NOMO-1 (cell line): ENCODE measurements at regions not wholly inside any gene's neighbourhood (a gene's known extent, or its start where the extent isn't known, plus 50 kb on each side); places are given as distances from the start of the nearest gene placed in this dataset.
"Not testable (repeated sequence)": the region's sequence is repeated elsewhere in the genome, so short reads cannot be mapped to it uniquely, and the experiment has no call there.

Experiments
- DNase-seq, 2 experiments: peaks; one replicate each; lab custom pipeline; 2025; ENCODE audit not compliant: unreplicated experiment in 2 of 2; lab: John Stamatoyannopoulos, UW

DNA sequence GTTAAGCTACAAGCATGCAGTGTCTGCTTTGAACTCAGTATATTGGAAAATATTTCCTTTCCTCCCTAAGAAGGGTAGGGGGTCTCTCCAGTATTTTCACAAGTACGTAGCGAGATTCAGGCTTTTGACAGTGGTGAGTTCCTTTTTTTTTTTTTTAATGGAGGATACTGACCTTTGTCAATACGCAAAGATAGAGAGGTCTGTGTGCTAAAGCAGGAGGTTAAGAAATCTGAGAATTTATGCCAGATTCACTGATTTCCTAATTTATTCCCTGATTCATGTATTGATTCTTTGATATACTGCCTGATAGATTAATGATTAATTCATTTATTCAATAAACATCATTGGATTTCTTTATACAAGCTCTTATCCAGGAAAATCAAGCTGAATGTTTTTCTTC is 106.7 kb upstream of the CADM1 start:
- no peak for DNase-seq

GRCh38 chr11:115610234-115610633 is 106.0 kb upstream of the CADM1 start:
- DNase-seq: not testable (repeated sequence)

DNA sequence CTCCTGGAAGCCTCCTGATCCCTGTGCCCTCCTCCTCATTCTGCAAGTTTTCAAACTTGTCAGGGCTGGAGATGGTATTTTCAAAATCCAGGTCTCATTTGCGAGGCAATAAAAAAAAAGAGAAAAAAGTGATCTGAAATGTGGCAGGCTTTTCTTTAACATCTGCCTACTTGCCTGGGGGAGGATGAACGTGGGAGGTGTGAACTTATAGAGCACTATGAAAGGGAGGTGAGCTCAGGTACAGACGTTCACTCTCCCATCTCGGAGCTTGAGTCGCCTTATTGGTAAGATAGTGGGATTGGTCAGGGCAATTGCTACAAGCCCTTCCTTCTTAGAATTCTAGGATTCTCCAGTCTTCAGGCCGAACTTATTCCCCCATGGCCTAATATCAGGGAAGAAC is 104.8 kb upstream of the CADM1 start:
- no peak for DNase-seq

- DNase-seq: no peak
Measured at GRCh38 chr11:115607621-115608221, 103.5 kb upstream of the CADM1 start.

- DNase-seq: no peak
Measured at GRCh38 chr11:115606498-115607220, 102.4 kb upstream of the CADM1 start.

- no peak for DNase-seq
Measured at GRCh38 chr11:115605871-115606497, 101.8 kb upstream of the CADM1 start.

- not testable (repeated sequence) for DNase-seq
Measured at GRCh38 chr11:115605397-115605796, 101.2 kb upstream of the CADM1 start.

- DNase-seq: no peak
Measured at GRCh38 chr11:115599125-115599524, 94.9 kb upstream of the CADM1 start.

DNA sequence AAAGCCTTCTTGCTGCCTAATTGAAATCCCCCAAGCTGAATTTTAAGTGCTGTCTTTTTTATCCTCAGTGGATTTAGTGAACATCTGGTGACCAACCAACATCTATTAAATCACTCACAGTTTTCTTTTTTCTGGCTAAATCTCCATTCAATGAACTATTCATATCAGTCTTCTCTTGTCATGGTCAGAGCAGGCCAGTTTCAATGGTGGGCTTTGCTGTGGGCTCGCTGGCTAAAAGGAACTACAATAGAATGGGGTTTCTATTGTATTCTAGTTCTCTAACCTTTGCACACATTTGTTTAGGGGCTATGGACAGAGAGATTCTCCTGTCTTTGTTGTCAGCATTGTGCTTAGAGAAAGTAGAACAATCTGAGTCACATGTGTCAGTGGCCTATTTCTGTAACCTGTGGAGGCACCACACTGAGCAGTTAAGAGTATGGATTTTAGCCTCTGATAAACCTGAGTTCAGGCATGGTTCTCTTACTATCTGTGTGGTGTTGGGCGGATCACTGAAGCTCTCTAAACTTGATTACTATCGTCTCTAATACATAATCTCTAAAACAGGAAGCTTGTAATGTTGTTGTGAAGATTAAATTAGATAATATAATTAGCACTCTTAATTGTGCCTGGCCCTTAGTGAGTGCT is 94.2 kb upstream of the CADM1 start:
- no peak for DNase-seq

- no peak for DNase-seq
Measured at GRCh38 chr11:115591380-115591779, 87.2 kb upstream of the CADM1 start.

- DNase-seq: no peak
Measured at GRCh38 chr11:115590254-115590653, 86.0 kb upstream of the CADM1 start.

GRCh38 chr11:115587718-115588342 is 83.6 kb upstream of the CADM1 start:
- no peak for DNase-seq

DNA sequence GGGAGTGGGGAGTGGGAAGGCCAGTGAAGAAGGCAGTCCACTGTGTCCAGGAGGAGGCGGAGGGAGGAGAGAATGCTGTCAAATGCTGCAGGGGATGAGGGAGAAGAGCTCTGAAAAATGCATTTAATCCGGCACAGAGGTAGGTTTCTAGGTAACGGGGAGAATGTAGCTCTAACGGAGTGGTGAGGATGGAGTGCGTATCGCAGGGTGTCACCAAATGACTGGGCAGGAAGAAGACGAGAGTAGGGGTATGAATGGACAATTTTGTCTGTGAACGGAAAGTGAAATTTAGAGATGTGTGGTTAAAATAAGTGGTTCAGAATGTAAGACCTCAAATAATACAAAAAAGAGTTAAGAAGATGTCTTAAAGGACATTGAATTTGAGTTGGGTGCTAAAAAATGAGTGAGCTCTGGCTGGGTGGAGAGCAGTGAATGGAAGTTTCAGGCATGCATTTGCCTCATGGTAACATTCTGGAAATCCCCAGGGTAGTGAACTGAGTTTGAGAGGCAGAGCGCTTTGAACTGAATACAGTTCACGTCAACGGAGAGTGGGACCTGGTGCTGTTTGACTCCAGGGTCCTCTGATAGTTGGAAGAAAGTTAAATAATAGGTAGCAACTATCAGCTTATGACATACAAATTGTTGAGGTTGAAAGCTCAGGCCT is 81.3 kb upstream of the CADM1 start:
- DNase-seq: no peak

- DNase-seq: no peak
Measured at GRCh38 chr11:115581871-115582639, 77.8 kb upstream of the CADM1 start.

GRCh38 chr11:115580927-115581680 is 76.9 kb upstream of the CADM1 start:
- DNase-seq: no peak

DNA sequence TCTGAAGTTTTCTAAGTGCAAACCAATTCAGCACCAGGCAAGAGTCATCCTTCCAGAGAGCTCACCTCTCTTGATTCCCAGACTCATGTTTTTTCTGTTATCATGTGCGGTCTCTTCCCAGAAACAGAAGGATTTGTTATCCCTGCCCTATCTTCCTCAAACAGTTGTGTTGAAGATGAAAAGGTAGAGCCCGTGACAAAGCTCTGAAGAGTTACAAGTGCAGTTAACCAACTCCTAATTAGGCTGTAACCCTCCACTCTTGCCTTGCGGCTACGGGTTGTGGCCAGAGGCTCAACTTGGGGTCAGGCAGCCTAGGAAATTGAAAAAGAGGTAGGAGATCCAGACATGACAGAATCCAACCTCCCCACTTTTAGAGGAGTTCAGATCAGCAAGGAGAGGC is 76.2 kb upstream of the CADM1 start:
- no peak for DNase-seq

GRCh38 chr11:115579181-115579825 is 75.1 kb upstream of the CADM1 start:
- DNase-seq: no peak

- DNase-seq: no peak
Measured at GRCh38 chr11:115578275-115578674, 74.1 kb upstream of the CADM1 start.

DNA sequence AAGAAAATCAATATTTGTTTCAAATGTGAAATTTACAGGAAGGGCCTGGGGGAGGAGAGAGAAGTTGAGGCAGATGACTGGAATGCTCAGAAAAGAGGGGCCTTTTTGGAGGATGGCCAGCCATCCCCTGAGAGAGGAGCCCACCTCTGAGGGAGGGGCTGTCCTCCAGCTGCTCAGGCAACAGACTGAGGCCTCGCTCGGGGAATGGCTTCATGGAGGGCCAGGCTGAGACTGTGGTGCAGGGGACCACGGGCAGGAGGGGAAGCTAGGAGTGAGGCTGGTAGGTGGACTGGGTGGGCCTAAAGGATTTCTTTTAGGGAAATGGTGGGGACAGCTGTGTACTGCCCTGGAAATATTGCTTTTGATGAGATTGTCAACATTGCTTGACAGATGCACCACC is 73.5 kb upstream of the CADM1 start:
- DNase-seq: no peak
